ENCODE measurements at regions not wholly inside any gene's neighbourhood (a gene's known extent, or its start where the extent isn't known, plus 50 kb on each side); places are given as distances from the start of the nearest gene placed in this dataset.

DNA sequence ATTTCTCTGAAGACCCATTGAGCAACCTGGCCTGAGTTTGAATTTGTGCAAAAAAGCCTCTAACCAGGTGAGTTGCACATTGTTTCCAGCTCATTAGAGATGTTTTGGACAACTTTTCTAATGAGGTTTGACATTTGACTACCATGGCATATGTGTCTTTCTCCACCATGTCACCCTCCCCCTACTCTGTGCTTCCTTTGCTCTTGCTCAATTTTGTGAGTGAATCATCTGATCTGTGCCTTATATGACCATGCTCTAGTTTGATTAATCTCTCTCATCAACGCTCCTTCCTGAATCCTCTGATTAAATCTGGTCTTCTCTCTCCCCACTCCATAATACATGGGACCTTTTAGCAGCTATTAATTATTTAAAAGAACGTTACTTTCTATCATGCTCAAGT lies 144.8 kb upstream of the SAMSN1 start:
- no peaks in the 10 kb centered on the region for H3K36me3 ChIP-seq (ENCODE audit: control insufficient read depth in 2 of 2, insufficient read depth in 1 of 2, low read length in 2 of 2)
- POLR2A ChIA-PET = no interaction called here
- no peak overlapping the region for H3K27ac ChIP-seq (ENCODE audit: extremely low read depth, low read depth, low read length)
- no peaks in the 10 kb centered on the region; the same call in 1 of the 2 replicates for H3K4me1 ChIP-seq (ENCODE audit: control insufficient read depth, insufficient read depth, low read length)
- CTCF ChIA-PET = no interaction called here
- no peak for TF ChIP-seq EGR2 (tag by site-specific recombination; IDR thresholded peaks at IDR 0.05; ENCODE audit: low read depth)
- TF ChIP-seq, protein P1, sequence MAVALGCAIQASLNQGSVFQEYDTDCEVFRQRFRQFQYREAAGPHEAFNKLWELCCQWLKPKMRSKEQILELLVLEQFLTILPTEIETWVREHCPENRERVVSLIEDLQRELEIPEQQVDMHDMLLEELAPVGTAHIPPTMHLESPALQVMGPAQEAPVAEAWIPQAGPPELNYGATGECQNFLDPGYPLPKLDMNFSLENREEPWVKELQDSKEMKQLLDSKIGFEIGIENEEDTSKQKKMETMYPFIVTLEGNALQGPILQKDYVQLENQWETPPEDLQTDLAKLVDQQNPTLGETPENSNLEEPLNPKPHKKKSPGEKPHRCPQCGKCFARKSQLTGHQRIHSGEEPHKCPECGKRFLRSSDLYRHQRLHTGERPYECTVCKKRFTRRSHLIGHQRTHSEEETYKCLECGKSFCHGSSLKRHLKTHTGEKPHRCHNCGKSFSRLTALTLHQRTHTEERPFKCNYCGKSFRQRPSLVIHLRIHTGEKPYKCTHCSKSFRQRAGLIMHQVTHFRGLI (tag by site-specific recombination; IDR thresholded peaks at IDR 0.05) = no peak
- no peak for TF ChIP-seq ZBTB11 (tag by site-specific recombination; conservative IDR thresholded peaks at IDR 0.05; ENCODE audit: low read depth)
- TF ChIP-seq, protein P2, sequence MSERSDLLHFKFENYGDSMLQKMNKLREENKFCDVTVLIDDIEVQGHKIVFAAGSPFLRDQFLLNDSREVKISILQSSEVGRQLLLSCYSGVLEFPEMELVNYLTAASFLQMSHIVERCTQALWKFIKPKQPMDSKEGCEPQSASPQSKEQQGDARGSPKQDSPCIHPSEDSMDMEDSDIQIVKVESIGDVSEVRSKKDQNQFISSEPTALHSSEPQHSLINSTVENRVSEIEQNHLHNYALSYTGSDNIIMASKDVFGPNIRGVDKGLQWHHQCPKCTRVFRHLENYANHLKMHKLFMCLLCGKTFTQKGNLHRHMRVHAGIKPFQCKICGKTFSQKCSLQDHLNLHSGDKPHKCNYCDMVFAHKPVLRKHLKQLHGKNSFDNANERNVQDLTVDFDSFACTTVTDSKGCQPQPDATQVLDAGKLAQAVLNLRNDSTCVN (tag by site-specific recombination; optimal IDR thresholded peaks at IDR 0.05) = no peak
- no peak for TF ChIP-seq ZNF175 (tag by site-specific recombination; IDR thresholded peaks at IDR 0.05)
- TF ChIP-seq ZNF510 (tag by site-specific recombination; IDR thresholded peaks at IDR 0.05; ENCODE audit: insufficient replicate concordance) = no peak
- TF ChIP-seq HOXC10 (CRISPR knock-in tag; IDR thresholded peaks at IDR 0.05) = no peak
- no peak for TF ChIP-seq ZNF426 (tag by site-specific recombination; IDR thresholded peaks at IDR 0.05)
- TF ChIP-seq WT1 (tag by site-specific recombination; IDR thresholded peaks at IDR 0.05) = no peak
- no peak for TF ChIP-seq PRDM6 (tag by site-specific recombination; IDR thresholded peaks at IDR 0.05)
- no peak for TF ChIP-seq ZNF707 (tag by site-specific recombination; IDR thresholded peaks at IDR 0.05)
- TF ChIP-seq, protein P3, sequence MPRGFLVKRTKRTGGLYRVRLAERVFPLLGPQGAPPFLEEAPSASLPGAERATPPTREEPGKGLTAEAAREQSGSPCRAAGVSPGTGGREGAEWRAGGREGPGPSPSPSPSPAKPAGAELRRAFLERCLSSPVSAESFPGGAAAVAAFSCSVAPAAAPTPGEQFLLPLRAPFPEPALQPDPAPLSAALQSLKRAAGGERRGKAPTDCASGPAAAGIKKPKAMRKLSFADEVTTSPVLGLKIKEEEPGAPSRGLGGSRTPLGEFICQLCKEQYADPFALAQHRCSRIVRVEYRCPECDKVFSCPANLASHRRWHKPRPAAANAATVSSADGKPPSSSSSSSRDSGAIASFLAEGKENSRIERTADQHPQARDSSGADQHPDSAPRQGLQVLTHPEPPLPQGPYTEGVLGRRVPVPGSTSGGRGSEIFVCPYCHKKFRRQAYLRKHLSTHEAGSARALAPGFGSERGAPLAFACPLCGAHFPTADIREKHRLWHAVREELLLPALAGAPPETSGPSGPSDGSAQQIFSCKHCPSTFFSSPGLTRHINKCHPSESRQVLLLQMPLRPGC (tag by site-specific recombination; IDR thresholded peaks at IDR 0.05) = no peak
- TF ChIP-seq ZFP41 (tag by site-specific recombination; IDR thresholded peaks at IDR 0.05; ENCODE audit: borderline replicate concordance) = no peak
- no peak overlapping the region for H3K4me3 ChIP-seq (ENCODE audit: low read depth, low read length)
- H3K9me3 ChIP-seq (ENCODE audit: control insufficient read depth, insufficient read depth, low read depth, low read length) = no peaks in the 10 kb centered on the region

- CTCF ChIA-PET = no interaction called here
- no peak overlapping the region for H3K27ac ChIP-seq (ENCODE audit: extremely low read depth, low read depth, low read length)
- TF ChIP-seq ZNF350 (tag by site-specific recombination; IDR thresholded peaks at IDR 0.05) (no peak), GLIS1 (tag by site-specific recombination; IDR thresholded peaks at IDR 0.05) (no peak), ZNF274 (IDR thresholded peaks at IDR 0.05; ENCODE audit: low read length) (no peak), ZNF274 (tag by site-specific recombination; IDR thresholded peaks at IDR 0.05; ENCODE audit: borderline replicate concordance) (no peak), ZNF830 (tag by site-specific recombination; IDR thresholded peaks at IDR 0.05; ENCODE audit: low read depth) (no peak), ZNF624 (tag by site-specific recombination; IDR thresholded peaks at IDR 0.05) (no peak), SCRT1 (tag by site-specific recombination; IDR thresholded peaks at IDR 0.05; ENCODE audit: borderline replicate concordance) (no peak), ZNF211 (tag by site-specific recombination; IDR thresholded peaks at IDR 0.05; ENCODE audit: low read depth) (no peak), ZIC2 (tag by site-specific recombination; IDR thresholded peaks at IDR 0.05) (no peak), ZNF548 (tag by site-specific recombination; IDR thresholded peaks at IDR 0.05) (no peak), ZNF394 (tag by site-specific recombination; IDR thresholded peaks at IDR 0.05; ENCODE audit: borderline replicate concordance) (no peak)
- TF ChIP-seq, protein P4, sequence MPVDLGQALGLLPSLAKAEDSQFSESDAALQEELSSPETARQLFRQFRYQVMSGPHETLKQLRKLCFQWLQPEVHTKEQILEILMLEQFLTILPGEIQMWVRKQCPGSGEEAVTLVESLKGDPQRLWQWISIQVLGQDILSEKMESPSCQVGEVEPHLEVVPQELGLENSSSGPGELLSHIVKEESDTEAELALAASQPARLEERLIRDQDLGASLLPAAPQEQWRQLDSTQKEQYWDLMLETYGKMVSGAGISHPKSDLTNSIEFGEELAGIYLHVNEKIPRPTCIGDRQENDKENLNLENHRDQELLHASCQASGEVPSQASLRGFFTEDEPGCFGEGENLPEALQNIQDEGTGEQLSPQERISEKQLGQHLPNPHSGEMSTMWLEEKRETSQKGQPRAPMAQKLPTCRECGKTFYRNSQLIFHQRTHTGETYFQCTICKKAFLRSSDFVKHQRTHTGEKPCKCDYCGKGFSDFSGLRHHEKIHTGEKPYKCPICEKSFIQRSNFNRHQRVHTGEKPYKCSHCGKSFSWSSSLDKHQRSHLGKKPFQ (tag by site-specific recombination; IDR thresholded peaks at IDR 0.05) = no peak
These were observed 142.8 kb upstream of the SAMSN1 start for GRCh38 chr21:14688936-14689335.

More at GRCh38 chr21:14688936-14689335, 142.8 kb upstream of the SAMSN1 start:
- Histone ChIP-seq H3K4me1 (ENCODE audit: control insufficient read depth, insufficient read depth, low read length) (no peaks in the 10 kb centered on the region), H3K4me3 (ENCODE audit: low read depth, low read length) (no peak overlapping the region), H3K9me3 (ENCODE audit: control insufficient read depth, insufficient read depth, low read depth, low read length) (no peaks in the 10 kb centered on the region), H3K36me3 (ENCODE audit: control insufficient read depth in 2 of 2, insufficient read depth in 1 of 2, low read length in 2 of 2) (no peaks in the 10 kb centered on the region)
- POLR2A ChIA-PET = no interaction called here
